HG02571 (cell line): ENCODE measurements at regions not wholly inside any gene's neighbourhood (a gene's known extent, or its start where the extent isn't known, plus 50 kb on each side); places are given as distances from the start of the nearest gene placed in this dataset.

ENCODE experiments used
- ATAC-seq: cut with Tn5 transposase; IDR thresholded peaks from one replicate; pipeline ENCODE4 v1.9.1; 2021; ENCODE audit warnings: mild to moderate bottlenecking, moderate library complexity; ENCODE audit not compliant: unreplicated experiment

DNA sequence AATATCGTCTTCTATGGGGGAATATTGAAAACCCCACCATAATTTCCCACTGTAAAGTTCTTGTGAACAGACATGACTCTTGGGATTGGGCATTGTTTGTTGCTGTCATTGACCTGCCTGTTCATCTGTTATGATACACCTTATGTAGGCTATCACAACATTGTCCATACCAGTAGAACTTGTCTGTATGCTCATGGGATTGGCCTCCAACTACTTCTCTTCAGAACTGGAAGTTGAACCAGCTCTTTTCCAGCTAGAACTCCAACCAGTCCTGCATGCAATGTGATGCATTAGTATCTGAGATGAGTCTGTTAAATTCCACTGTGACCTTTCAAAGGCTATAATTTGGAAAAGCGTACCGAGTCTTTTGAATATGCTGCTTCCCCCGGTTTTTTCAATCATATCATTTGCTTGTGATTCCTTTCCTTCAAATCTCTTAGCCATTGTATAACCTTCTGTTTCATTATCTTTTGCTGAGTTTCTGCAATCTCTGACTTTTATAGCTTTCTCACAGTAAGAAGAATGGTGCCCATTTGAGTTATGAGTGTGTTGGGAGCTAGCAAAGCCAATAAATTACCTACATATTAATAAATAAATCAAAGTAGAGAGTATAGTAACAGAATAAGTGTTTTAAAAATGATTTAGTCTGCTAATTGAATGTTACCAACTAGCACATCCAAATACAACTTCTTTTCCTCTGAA lies 101.9 kb downstream of the PLK2 start:
- ATAC-seq: no peak

DNA sequence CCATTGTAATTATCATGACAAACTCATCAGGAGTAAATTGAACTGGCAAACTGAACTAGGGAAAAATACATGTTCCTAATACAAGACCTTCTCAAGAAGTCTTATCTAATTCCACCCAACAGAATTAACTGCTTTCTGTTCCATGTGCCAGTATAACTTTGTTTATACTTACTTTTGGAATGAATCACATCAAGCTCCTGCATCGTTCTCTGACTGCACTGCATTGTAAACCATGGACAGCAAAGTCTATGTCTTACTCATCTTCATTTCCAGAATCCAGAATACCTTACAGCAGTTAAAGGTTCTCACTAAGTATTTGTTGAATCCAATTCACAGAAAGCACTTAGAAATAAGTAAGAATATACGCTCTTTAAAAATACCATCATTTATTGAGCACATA lies 102.8 kb downstream of the PLK2 start:
- ATAC-seq: no peak

DNA sequence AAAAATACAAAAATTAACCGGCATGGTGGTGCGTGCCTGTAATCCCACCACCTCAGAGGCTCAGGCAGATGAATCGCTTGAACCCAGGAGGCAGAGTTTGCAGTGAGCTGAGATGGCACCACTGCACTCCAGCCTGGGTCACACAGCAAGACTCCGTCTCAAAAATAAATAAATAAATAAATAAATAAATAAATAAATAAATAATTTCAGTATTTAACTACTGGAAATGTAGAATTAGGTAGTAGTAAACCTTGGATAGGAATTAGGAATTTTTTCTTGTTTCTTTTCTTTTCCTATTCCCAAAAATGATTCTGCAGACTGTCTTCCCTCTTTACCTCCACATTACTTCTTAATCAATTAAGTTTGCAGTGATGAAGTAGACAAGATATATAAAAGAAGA lies 103.2 kb downstream of the PLK2 start:
- no peak for ATAC-seq

DNA sequence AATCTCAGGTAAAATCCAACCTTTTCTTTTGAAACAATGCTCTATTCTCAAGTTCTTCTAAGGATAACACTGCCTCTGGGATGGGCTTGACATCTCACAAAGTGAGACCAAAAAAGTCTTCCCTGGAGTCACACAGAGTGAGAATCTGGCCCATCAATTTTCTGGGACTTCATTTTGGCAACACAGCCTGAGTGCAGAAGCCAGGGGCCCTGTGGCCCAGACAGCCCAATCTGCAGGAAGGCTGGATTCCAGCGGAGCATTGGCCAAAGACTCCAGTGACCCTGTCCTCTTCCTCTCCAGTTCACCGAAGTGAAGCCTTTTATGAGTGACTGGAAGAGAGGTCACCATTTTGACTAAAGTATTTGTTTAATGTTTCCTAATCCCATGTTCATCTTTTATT lies 105.1 kb downstream of the PLK2 start:
- no peak for ATAC-seq

DNA sequence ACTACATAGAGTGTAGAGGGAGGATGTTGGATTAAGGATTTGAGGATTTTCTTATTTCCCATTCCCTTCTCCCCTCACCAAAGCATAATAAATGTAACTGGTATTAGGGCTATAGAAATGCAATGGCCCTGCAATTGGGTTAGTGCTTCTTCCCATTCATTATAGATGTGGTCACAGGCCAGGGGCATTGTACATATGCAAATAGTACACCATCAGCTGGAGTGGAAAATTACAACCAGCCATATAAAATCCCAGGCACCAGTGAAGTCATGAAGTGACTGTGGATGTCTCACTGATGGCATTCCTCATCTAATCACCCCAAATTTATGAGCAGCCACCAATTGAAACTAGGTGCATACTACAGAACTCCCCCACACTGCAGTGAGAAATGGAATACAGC lies 105.9 kb downstream of the PLK2 start:
- ATAC-seq: no peak

DNA sequence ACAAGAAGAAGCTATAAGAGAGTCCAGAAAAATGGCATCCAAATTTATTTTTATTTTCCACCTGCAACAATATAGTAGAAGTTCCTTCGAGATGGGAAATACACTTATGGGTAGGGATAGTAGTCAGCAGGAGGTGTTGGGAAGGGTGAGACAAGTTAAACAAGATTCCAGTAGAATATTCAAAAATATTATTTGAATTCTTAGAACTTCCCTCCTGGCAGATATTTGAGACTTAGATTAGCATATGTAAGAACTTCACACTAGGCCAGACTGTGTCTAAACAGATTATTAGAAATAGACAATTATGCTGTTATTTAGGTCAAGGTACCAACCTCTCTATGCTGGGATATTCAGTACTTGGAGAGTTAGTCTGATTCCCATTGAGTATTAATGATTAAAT lies 108.7 kb downstream of the PLK2 start:
- ATAC-seq: no peak

DNA sequence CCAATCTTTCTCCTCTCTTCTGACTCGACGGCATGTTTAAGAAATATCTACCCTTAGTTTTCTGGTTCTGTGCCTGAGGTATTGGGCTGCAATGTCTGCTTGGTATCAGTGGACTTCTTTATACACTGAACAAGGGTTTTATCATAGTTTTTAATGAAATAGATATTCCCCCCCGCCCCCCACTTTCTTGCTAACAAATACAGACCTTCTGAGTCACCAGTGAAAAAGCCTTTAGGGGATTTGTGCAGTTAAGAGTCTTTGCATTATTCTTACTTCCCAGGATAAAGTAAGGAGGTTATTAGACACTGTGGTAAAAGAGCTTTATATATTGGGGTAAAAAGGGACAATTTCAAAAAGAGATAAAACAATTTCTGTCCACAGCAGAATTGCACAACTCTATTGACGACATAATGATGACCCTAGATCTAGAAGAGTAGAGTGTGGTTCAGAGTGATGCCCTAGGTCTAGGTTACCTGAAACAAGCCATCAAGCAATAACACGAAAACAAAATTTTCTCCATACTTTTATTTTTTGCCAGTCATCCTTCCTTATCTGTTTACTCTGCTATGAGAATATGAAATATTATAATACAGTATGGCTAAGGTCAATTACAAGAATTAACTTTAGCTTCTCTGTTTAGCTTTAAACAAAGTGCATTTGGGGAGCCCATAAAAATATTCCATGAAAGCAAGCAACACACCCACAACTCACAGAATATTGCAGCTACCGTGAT lies 110.7 kb downstream of the PLK2 start:
- no peak for ATAC-seq

DNA sequence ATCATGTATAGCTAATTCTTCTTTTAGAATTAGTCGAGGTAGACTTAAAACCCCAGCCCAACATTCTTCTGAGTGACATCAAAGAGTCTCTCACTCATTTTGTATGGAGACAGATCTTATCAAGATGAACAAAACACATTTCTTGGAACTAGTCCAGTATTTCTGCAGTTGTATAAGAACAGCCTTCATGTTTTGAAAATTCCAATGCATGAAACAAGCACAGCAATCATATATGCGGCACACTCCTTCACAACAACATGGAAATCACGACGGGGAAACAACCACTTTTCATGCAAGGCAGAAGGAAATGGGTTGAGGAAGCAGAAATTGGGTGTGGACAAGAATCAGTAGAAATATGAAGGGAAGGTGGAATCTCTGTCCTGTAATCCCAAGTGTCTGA lies 113.8 kb downstream of the PLK2 start:
- no peak for ATAC-seq

DNA sequence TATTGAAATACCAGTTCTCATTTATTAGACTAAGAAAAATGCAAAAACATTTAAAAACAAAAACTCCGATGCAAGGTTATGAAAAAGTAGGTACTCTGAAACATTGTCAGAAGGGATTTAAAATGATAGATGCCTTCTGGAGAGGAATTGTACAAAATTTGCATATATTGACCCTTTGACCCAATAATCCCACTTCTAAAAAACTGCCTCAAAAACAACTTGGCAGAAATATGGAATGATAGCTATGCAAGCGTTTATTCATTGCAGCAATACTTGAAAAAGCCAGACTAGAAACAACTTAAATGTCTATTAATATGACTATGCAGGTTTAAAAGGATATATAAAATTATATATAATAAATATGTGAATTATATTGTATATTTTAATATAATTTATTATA lies 118.4 kb downstream of the PLK2 start:
- no peak for ATAC-seq

DNA sequence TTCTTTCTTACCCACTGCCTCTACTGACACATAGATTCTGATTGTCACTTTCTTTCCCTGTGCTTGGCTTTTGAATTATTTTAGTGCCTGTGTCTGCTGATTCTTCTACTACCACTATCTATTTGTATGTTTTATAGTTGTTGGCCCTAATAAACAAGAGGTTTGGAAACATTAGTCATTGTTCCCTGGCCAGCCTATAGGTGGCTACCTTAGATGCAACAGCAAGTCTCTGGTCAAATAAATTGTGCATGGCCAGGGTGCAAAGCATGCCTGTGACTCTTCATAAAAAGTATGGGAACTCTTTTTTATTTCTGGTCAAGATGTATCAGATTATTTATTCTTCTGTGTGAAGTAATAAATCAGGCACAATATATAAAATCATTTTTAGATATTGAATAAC lies 124.4 kb downstream of the PLK2 start:
- no peak for ATAC-seq

DNA sequence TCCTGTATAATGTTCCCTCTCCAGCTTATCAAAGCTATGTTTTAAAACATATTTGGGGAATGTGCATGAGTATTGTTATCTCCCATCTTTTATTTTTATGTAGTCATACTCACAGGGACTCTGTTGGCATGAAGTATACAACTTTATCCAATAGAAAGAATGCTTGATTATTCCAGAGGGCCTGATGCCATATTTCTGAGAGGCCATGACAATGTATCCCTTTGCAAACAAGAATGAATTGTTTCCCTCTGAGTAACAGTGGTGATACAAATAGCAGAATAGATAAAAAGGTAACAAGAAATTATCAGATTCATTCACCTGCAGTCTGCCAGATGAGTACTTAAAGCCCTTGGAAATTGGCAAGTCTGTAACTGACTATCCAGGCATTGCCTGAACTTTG lies 125.9 kb downstream of the PLK2 start:
- no peak for ATAC-seq

DNA sequence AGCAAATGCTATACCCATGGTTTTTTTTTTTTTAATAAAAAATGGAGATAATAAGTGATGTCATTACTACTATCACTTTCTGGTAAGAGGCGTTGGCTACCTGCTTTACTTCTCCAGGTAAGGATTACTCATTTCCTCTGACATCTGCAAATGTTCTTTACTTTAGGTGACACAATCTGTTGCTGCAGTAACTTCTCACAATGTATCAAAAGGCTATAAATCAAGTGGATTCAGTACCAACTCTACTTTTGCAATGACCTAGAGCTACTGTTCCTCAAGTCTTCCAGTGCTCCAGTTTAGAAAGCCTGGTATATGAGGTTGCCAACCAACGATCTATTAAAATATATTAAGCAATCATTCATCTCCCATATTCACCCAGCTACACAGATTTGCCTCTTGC lies 129.1 kb downstream of the PLK2 start:
- ATAC-seq: no peak

DNA sequence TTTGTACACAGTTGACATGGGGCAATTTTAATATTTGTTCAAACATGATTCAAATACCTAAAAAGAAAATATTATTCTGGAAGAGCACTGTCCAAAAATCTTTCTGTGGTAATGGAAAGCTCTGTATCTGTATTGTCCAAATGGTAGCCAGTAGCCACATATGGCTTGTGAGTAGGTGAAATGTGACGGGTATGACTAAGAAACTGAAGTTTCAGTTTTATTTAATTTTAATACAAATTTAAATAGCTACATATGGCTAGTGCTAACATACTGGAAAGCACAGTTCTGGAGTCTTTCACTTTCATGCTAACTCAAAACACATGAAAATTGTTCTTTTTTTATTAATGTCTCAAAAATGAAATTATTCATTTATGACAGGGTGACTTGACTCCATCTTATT lies 132.6 kb downstream of the PLK2 start:
- no peak for ATAC-seq

DNA sequence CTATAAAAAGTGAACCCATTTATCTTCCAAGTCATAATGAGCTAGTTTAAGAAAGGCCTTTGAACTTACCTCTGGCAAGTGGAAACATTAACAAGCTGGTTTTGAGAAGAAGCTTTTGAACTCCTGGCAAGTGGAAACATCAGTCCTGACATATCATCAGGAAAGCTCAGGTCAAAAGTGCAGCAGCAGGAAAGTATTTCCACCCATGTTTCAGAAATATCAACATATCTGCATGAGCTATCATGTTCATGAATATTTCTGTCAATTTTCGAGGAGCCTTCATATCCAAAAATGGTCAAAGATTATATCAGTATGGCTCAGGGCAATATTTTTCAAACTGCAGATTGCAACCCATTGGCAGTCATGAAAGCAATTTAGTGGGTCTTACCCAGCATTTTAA lies 133.9 kb downstream of the PLK2 start:
- no peak for ATAC-seq

DNA sequence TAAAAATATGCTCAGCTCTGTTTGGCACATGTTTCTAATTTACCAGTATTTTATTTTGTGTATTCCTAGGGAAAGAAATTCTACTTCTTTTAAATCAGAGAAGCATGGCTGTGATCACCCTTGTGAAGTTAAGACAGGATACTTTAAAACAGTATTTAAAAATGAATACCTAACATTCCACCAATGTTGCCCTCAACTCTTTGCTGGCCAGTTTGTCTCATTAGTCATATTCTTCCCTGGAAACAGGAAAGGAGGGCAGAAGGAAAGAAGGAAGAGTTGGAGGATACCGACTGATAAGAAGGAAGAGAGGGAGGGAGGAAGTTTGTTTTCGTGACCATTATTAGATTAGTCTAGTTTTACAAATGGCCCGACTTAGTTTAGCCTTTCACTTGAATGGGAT lies 137.4 kb downstream of the PLK2 start:
- no peak for ATAC-seq

DNA sequence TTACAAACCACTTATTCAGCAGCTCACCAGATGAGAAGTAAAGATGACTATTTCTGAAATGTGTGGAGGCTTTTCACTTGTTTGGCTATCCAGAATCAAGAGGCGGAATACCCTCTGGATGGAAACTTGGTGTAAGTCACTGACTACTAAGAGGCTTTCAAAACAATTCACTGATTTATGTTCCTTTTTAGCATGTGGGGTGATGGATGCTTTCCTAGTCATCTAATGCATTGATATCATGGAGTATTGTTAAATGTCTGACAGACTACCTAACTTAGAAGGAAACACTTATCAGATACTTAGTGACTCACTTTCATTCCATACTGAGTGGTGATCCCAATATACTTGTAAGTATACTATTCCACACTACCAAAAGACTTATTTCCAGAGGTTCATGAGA lies 141.4 kb downstream of the PLK2 start:
- no peak for ATAC-seq

DNA sequence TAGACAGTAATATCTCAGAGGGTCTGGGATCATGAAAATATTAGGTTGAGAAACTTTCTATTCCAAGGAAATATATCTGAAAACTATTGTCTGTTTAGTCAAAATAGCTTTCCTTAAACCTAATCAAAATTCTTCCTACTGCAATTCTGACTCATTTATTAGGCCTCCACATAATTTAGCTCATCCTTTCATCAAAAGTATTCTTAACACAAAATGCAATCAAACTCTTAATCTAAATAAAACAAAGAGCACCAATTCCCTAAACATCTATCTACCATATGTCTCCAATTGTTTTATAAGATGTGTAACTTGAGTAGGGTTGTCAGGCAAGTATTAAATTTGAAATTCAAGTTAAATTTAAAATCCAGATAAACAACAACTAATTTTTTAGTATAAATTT lies 142.1 kb downstream of the PLK2 start:
- no peak for ATAC-seq

DNA sequence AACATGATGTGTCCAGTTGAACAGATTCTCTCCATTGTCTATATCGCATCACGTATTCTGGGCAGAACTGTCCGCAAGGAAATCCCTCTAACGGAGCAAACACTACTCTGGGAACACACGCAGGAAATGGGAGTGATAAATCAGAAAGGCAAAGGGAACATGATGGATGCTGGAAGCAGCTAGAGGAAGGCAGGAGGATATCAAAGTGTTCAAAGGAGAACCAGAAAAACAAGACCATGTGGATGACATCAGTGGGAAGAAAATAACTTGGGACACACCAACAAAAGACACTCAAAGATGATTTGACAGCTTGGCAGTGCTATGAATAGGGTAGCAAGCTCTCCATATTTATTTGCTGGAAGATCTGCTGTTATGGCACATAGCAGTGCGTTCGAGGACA lies 142.9 kb downstream of the PLK2 start:
- no peak for ATAC-seq

DNA sequence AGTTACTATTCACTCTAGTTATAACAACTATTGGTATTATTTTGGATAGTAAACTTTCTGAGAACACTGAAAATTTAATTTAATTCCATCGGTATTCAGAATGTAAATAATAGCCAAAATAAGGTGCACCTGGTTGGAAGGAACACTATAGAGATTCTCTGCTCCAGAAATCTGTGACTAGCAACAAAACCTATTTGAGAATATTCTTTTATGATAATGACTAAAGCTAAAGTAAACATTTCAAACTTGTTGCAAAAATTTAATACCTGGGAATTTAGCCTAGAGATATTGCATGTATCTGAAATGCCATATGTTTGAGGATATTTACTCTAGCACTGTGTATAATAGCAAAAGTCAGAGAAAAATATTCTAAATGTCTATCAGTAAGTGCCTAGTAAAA lies 144.1 kb downstream of the PLK2 start:
- no peak for ATAC-seq

DNA sequence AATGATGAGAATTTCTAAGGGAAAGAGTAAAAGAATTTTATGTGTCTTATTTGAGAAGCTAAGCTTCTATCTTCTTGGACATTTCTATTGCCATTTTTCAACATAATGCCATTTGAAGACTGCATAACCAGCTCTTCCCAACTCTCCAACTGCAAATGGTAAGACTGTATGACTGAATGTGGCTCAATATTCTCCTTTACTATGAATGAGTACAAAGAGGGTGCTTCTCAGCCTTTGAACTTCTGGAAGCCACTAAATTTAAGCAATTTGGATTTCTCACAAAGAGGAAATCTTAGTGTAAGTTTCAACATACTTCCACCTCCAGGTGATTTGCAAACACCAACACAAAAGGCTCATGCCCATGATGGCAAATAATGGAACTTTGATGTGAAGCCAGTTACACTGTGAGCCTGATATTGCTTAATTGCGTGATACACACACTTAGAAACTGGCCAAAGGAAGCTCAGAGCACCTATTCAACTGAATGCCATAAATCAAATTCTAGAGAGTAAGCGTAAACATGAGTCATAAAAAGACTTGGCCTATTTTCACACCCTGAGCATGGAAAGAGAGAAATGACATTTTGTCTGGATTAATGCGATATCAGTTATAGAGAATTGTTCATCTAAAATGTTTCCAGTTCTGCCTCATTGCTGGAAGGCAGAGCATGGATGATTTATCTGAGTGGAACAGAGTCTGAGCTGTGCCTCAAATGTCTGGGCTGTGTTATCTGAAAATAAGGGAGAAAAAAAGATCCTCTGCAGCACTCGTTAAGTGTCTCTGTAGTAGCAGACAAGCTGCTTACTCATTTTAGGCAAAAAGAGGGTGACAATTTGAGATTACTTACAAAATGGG lies 145.3 kb downstream of the PLK2 start:
- ATAC-seq: no peak

DNA sequence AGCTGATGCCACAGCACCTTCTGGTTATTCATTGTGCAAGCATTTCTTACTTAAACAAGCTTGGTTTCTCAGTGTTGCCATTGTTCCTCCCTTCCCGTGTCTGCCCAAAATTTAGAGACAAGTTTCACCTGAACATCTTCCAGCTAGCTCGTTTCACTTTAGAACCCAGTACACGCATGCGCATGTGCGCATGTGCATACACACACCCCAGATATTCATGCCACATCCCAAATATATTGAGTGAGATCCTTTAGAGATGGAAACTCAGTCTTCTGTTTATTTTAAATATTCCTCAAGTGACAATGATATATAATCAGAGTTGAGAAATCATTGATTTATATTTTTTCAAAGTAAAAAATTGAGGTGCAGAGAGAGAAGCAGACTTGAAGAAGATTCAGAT lies 147.6 kb downstream of the PLK2 start:
- ATAC-seq: no peak

DNA sequence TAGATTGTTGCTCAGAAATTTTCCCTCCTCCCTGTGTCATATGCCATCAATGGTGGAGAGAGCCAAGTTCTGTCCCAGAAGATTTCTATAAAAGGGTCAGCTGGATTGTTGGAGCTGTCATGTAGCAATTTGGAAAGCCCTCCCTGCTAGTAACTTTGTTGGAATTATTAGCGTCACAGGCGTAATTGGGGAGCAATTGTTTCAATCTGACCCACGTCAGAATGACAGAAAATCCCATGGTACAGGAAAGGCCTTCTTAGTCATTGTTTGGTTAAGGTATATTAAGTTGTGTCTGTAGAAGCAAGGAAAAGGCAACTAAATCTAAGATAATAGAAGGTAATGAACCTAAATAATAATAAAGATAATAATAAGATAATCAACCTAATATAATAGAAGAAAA lies 148.4 kb downstream of the PLK2 start:
- ATAC-seq: no peak
